ENCODE measurements at regions not wholly inside any gene's neighbourhood (a gene's known extent, or its start where the extent isn't known, plus 50 kb on each side); places are given as distances from the start of the nearest gene placed in this dataset.
"Not testable (repeated sequence)": the region's sequence is repeated elsewhere in the genome, so short reads cannot be mapped to it uniquely, and the experiment has no call there.

DNA sequence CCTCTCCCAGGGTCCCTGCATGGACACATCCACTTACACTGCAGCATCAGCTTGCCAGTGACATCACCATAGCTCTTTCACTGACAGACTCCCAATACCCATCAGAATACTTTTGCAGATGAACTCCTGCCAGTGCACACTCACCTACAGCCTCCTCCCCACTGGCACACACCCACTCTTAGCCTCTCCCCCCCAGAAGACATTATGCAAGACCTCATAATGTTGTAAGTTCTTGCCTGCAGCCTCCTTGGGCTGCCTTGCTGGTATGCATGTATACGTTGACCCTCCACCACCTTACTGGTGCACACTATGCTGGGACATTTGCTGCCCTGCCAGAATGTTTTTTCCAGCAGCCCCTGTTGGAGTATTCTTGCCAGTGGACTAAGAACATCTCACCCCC, 324.2 kb downstream of the AEBP2 start:
- H3K27ac ChIP-seq (replicated peaks) = no peak overlapping the region
- no peaks in the 10 kb centered on the region for H3K36me3 ChIP-seq
- no peaks in the 10 kb centered on the region for H3K9me3 ChIP-seq (replicated peaks)
- H3K4me3 ChIP-seq = no peak overlapping the region
- H3K27me3 ChIP-seq (ENCODE audit: low read depth) = no peaks in the 10 kb centered on the region
- DNase-seq = no peak
- H3K4me1 ChIP-seq = no peaks in the 10 kb centered on the region
- TF ChIP-seq, protein P1, sequence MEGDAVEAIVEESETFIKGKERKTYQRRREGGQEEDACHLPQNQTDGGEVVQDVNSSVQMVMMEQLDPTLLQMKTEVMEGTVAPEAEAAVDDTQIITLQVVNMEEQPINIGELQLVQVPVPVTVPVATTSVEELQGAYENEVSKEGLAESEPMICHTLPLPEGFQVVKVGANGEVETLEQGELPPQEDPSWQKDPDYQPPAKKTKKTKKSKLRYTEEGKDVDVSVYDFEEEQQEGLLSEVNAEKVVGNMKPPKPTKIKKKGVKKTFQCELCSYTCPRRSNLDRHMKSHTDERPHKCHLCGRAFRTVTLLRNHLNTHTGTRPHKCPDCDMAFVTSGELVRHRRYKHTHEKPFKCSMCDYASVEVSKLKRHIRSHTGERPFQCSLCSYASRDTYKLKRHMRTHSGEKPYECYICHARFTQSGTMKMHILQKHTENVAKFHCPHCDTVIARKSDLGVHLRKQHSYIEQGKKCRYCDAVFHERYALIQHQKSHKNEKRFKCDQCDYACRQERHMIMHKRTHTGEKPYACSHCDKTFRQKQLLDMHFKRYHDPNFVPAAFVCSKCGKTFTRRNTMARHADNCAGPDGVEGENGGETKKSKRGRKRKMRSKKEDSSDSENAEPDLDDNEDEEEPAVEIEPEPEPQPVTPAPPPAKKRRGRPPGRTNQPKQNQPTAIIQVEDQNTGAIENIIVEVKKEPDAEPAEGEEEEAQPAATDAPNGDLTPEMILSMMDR (IDR thresholded peaks at IDR 0.05; ENCODE audit: borderline replicate concordance) = no peak
- intact Hi-C loops (cut with micrococcal nuclease) = no loop called here

DNA sequence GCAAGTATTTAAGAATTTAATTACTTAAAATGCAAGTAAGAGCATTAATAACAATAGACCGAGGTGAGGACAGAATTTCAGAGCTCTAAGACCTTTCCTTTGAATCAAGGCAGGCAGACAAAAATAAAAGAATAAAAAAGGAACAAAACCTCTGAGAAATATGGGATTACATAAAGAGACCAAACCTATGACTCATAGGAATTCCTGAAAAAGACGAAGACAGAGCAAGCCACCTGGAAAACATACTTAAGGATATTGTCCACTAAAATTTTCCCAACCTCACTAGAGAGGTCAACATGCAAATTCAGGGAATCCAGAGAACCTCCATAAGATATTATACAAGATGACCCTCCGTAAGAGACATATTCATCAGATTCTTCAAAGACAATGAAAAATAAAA, 325.1 kb downstream of the AEBP2 start:
- intact Hi-C loops (cut with micrococcal nuclease) = no loop called here
- no peak for DNase-seq
- Histone ChIP-seq H3K4me1 (no peaks in the 10 kb centered on the region), H3K27me3 (ENCODE audit: low read depth) (no peaks in the 10 kb centered on the region), H3K9me3 (replicated peaks) (no peaks in the 10 kb centered on the region), H3K36me3 (no peaks in the 10 kb centered on the region), H3K27ac (replicated peaks) (no peak overlapping the region), H3K4me3 (no peak overlapping the region)
- TF ChIP-seq, protein P1 (IDR thresholded peaks at IDR 0.05; ENCODE audit: borderline replicate concordance) = no peak

DNA sequence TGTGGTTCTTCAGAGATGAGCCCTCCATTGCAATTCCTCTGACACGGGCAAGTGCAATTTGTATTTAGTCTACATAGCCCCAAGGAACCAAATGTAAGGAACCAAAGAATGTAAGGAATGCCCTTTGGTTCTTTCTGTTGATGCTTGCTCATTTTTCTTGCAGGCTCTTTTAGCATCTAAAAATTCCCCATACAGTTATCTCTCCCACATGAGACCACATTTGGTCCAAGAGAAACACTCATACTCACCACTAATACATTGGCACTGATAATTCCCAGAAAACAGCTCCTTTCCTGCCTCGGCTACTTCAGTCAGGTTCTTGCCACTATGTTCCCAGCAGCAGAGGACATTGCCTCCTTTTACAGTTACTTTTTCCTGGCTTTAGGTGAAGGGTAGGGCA, 332.6 kb downstream of the AEBP2 start:
- intact Hi-C loops (cut with micrococcal nuclease) = loop anchor here (10.0 kb wide), 1 partner anchor 123 kb away; no protein-coding TSS in a partner anchor
- DNase-seq = no peak
- TF ChIP-seq, protein P1 (IDR thresholded peaks at IDR 0.05; ENCODE audit: borderline replicate concordance) = no peak

DNA sequence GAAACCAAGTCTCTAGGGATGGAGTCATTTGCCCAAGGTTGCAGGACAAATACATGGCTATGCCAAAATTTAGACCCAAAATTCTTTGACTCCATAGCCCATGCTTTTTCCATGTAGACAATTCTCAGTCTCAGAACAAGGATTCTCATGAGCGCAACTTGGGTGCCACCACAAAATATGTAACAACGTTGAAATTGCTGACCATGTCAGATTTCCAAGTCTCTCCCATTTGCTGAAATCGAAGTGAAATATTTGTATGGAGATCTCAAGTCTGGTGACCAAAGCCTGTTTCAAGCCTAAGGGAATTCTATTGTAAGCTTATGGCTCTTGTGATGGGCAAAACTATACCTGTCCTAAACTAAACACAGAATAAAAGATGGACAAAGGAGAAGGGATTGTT, 333.5 kb downstream of the AEBP2 start:
- Histone ChIP-seq H3K4me3 (no peak overlapping the region), H3K27me3 (ENCODE audit: low read depth) (no peaks in the 10 kb centered on the region), H3K9me3 (replicated peaks) (no peaks in the 10 kb centered on the region), H3K4me1 (peaks cover under 1% of the 10 kb centered on the region), H3K36me3 (no peaks in the 10 kb centered on the region), H3K27ac (replicated peaks) (no peak overlapping the region)
- intact Hi-C loops (cut with micrococcal nuclease) = loop anchor here (10.0 kb wide), 1 partner anchor 122 kb away; no protein-coding TSS in a partner anchor
- no peak for DNase-seq
- TF ChIP-seq, protein P1 (IDR thresholded peaks at IDR 0.05; ENCODE audit: borderline replicate concordance) = no peak

More for the DNA sequence above, 332.6 kb downstream of the AEBP2 start:
- Histone ChIP-seq H3K27me3 (ENCODE audit: low read depth) (no peaks in the 10 kb centered on the region), H3K9me3 (replicated peaks) (no peaks in the 10 kb centered on the region), H3K36me3 (no peaks in the 10 kb centered on the region), H3K4me1 (no peaks in the 10 kb centered on the region), H3K4me3 (no peak overlapping the region), H3K27ac (replicated peaks) (no peak overlapping the region)

- no peak for DNase-seq
- intact Hi-C loops (cut with micrococcal nuclease) = loop anchor here (10.0 kb wide), 1 partner anchor 120 kb away; no protein-coding TSS in a partner anchor
- H3K36me3 ChIP-seq = no peaks in the 10 kb centered on the region
- H3K9me3 ChIP-seq (replicated peaks) = no peaks in the 10 kb centered on the region
- peaks cover 23% of the 10 kb centered on the region for H3K4me1 ChIP-seq
- TF ChIP-seq, protein P1 (IDR thresholded peaks at IDR 0.05; ENCODE audit: borderline replicate concordance) = no peak
- H3K27ac ChIP-seq (replicated peaks) = no peak overlapping the region
- H3K27me3 ChIP-seq (ENCODE audit: low read depth) = no peaks in the 10 kb centered on the region
- H3K4me3 ChIP-seq = no peak overlapping the region
These were observed 335.9 kb downstream of the AEBP2 start for GRCh38 chr12:19775241-19775640.

DNA sequence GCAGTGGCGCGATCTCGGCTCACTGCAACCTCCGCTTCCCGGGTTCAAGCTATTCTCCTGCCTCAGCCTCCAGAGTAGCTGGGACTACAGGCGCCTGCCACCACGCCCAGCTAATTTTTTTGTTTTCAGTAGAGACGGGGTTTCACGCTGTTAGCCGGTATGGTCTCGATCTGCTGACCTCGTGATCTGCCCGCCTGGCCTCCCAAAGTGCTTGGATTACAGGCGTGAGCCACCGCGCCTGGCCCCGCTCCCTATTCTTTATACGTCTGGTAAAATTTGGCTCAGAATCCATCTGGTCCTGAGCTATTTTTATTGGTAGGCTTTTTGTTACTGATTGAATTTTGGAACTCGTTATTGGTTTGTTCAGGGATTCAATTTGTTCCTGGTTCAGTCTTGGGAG, 336.7 kb downstream of the AEBP2 start:
- not testable (repeated sequence) for H3K27ac ChIP-seq (replicated peaks); H3K9me3 ChIP-seq (replicated peaks); H3K36me3 ChIP-seq; DNase-seq; H3K27me3 ChIP-seq (ENCODE audit: low read depth); H3K4me3 ChIP-seq
- H3K4me1 ChIP-seq = peaks cover 26% of the 10 kb centered on the region
- intact Hi-C loops (cut with micrococcal nuclease) = loop anchor here (10.0 kb wide), 1 partner anchor 119 kb away; no protein-coding TSS in a partner anchor

All from left ventricle myocardium inferior (tissue), 1 donor.